COR-L47 (cell line): ENCODE measurements at regions not wholly inside any gene's neighbourhood (a gene's known extent, or its start where the extent isn't known, plus 50 kb on each side); places are given as distances from the start of the nearest gene placed in this dataset.

ENCODE experiments used
- DNase-seq: peaks from one replicate; lab custom pipeline; 2025; lab: John Stamatoyannopoulos, UW

GRCh38 chr7:35386816-35387706 is 133.2 kb upstream of the TBX20 start:
- DNase-seq: no peak

- no peak for DNase-seq
Measured at GRCh38 chr7:35386082-35386815, 132.3 kb upstream of the TBX20 start.

GRCh38 chr7:35384761-35385700 is 131.1 kb upstream of the TBX20 start:
- DNase-seq: no peak

DNA sequence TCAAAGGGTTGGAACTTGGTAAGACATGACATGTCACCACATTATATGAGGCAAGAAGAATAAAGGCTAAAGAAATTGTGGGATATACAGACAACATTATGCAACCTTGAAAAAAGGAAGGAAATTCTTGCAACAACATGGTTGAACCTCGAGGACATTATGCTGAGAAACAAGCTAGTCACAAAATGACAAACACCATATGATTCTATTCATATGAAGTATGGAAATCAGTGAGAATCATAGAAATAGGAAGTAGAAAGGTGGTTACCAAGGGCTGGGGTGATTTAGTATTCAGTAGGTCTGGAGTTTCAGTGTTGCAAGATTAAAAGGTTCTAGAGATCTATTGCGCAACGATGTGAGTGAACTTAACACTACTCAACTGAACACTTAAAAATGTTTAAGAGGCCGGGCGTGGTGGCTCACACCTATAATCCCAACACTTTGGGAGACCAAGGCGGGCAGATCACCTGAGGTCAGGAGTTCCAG is 126.9 kb upstream of the TBX20 start:
- DNase-seq: no peak

DNA sequence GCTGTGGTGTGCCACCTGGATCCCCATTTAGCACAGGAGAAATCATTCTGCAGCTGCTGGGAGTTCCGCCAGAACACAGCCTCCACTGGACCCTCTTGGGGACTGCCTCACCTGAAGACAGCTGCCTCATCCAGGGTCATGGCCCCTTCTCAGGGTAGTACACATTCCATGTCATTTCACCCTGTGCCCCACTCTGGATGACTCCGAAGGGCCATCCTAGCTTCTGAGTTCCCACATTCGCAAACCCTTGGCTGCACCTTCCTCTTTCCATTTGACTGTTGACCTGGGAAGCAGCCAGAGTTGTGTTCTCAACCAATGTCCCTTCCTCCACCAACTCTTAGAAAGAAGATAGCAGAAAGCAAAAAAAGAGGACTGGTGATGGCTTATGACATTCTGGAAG is 125.6 kb upstream of the TBX20 start:
- no peak for DNase-seq

DNA sequence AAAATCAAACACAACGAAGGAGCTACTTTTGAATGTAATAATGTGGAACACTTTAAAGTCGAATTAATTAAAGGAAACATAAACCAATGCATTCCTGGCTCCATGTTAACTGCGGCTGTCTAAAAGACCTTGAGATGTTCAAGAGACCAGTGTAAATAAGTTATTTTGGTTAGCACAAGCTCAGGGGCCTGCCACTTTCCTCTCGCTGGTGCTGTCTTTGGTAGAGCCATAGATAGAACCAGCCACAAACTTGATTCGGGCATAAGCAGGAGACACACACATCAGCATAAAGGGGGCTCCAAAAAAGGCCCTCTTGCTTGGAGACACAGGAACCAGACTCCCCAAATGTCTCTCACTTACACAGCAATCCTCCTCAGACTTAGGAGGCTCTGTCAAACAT is 121.6 kb upstream of the TBX20 start:
- no peak for DNase-seq

GRCh38 chr7:35374858-35375257 is 121.0 kb upstream of the TBX20 start:
- no peak for DNase-seq

- DNase-seq: no peak
Measured at GRCh38 chr7:35371221-35371620, 117.3 kb upstream of the TBX20 start.

DNA sequence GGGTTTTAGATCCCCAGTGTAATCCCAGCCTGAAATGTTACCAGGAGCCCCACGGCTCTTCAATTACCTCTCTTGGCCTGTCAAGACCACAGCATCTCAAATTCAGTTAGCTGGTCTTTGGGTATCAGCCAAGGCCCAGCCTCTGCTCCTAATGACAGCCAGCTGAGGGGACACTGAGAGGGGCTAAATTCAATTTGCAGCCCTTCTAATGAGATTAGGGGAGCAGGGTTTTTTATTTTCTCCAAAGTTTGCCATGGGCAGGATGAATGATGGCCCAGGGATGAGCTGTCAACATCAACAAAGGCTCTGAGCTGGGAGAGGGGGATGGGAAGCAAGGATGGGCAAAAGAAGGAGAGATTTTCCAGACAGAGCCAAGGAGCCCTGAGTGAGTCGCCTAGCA is 116.8 kb upstream of the TBX20 start:
- no peak for DNase-seq

GRCh38 chr7:35366167-35367155 is 112.6 kb upstream of the TBX20 start:
- no peak for DNase-seq

DNA sequence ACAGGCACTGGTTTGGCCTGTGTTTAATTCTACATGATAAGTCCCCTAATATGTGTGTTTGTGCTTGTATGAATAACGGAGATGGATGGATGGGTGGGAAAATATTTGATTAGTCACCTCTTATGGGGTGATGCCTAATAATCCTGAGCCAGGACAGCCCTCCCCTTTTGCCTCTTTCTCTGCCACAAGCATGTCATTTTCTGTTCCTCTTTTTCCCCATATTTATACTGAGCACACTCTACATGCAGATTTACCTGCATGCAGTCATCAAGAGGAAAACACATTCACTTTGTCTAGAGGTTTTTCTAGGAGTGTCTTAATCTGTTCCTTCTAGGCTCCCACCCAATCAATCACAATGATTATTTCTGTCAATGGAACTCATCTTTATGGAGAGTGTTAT is 111.6 kb upstream of the TBX20 start:
- no peak for DNase-seq

- no peak for DNase-seq
Measured at GRCh38 chr7:35362341-35362740, 108.4 kb upstream of the TBX20 start.

GRCh38 chr7:35359423-35359822 is 105.5 kb upstream of the TBX20 start:
- no peak for DNase-seq

DNA sequence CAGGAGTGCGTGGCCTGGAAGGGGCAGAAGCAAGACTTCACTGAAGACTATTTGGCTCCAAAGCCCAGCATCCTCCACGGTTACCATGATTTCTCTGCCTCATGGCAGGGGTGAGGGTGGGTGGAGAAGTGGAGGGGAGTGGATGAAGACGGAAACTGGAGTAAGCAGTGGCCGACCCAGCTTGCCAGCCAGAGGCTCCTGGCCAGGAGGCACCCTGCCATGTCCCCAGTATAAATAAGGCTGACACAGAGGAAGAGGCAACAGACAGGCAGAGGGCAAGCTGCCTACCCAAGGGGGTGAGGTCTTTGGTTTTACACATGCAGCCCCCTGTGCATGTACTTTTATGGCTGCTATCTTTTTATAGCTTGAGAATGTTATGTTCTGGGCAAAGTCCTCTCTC is 102.6 kb upstream of the TBX20 start:
- DNase-seq: no peak

DNA sequence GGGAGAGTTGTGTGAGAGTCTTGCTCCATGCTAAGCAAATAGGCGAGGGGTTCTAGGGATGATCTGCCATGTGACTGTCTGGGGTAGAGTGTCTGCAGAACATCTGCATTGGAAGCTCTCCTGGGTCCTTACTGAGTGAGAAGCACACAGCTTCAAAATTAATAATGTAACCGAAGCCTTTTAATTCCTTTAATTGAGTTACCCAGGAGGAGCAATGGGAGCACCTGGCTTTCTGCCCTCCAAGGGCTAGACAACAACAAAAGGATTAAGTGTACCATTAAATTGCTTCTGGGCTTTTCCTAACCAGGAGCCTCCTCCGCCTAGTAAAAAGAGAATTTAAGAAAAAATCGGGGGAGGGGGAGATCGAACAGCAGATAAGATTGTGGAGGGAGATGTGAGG is 102.0 kb upstream of the TBX20 start:
- no peak for DNase-seq

DNA sequence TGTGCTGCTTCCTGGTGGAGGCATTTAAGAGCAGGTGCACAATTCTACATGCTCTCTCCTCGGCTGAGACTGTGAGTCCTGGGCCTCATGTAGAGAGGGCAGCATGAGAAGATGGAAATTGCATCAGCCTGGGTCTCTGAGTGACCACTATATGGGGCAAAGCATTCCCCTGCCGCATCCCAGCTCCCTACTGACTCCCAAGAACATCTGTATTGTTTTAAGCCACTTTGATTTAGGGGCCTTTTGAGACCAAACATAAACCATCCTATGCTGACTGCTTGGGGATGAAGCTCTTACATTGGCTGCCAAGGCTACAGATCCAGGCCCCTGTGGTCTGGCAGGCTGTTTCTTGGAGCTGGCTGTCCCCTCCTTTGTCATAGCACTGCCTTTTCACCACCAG is 101.3 kb upstream of the TBX20 start:
- no peak for DNase-seq

- DNase-seq: no peak
Measured at GRCh38 chr7:35353481-35353880, 99.6 kb upstream of the TBX20 start.

- DNase-seq: no peak
Measured at GRCh38 chr7:35351466-35351865, 97.6 kb upstream of the TBX20 start.

DNA sequence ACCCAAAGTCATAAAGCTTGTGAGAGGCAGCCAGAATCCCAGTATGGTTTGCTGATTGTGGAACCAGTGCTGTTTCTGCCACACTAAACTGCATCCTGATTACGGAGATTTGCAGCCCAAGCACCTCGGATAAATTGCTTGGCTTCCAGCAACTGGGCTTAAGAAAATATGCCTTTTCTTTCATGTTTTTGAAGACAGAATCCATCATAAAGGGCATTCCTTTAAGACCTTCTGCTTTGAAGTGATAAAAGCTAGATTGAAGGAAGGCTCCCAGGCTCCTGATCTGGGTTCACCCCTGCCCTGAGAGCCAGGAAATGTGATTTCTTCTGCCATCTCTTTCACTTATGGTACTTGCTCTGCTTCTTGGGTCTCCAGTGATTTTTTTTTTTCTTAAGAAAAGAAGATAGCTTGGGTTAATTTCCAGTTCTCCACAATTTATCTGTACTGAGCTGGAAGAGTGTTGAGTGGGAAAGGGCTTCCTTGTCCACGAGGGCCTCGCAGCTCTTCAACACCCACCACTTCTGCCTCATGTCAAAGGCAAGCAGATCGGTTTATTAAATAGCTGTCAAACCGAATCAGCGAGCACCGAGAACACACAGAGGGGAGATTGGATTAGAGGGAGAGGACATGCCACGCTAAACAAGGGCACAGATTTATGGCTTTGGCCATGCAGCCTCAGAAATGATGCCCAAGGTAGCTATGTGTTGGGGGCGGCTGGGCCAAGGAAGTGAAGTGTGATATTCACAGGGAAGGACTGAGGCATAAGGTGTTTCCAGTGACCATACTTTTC is 94.9 kb upstream of the TBX20 start:
- no peak for DNase-seq

DNA sequence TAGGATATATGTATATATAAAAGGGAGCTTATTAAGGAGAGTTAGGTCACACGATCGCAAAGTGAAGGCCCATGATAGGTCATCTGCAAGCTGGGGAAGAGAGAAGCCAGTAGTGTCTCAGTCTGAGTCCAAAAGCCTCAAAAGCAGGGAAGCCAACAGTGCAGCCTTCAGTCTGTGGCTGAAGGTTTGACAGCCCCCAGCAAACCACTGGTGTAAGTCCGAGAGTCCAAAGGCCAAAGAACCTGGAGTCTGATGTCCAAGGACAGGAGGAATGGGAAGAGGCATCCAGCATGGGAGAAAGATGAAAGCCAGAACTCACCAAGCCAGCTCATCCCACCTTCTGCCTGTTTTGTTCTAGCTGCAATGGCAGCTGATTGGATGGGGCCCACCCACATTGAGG is 88.9 kb upstream of the TBX20 start:
- DNase-seq: no peak
